ENCODE measurements at regions not wholly inside any gene's neighbourhood (a gene's known extent, or its start where the extent isn't known, plus 50 kb on each side); places are given as distances from the start of the nearest gene placed in this dataset.
A peak's percentile ranks its signal among the peaks of the same experiment; 100 is the strongest.

DNA sequence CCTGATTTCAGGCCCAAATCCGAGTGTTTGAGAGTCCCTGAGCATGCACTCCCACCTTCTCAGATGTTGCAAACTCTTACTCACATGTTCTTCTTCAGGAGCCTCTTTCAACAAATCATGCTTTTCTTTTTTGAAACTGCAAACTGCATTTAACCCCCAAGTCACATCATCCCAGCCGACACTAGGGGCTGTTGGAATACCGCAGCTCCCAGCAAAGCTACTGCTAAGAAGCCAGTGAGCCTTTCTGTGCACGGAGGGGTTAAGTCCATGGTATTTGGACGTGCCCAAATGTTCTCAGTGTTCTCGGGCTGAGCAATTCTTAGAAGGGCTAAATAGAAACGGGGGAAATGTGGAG is 282.9 kb downstream of the NFIB start:
- TF ChIP-seq EP300 (IDR thresholded peaks at IDR 0.05), result no peak
- peak; percentile 15 to 40 for TF ChIP-seq POLR2AphosphoS5 (IDR thresholded peaks at IDR 0.05)

Measured in esophagus muscularis mucosa (tissue), 3 donors.